ENCODE measurements at regions not wholly inside any gene's neighbourhood (a gene's known extent, or its start where the extent isn't known, plus 50 kb on each side); places are given as distances from the start of the nearest gene placed in this dataset.

DNA sequence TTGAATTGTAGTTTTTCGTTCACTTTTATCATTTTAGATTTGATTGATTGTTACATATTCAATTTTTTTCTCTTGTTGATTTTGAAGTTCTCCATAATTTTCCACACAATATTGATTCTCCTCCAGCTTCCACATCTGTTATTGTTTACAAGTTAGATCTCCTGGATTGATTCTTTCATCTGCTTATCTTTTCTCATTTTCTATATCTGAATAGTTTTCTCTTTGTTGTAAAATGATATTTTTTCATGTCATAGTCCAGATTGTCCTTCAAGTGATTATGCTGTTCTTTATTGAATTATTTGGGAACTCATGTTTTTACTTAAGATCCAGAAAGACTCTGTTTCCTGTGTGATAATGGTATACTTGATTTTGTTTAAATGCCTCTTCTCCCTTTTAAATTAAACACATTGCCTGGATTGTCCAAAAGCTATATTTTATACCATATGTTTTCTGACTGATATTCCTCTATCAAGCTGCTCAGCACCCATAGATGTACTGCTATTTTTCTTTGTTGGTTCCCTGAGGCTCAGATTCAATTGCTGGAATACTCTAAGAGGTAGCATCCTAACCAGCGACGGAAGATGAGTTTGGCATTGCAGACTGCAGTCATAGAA, 206.6 kb upstream of the PRR16 start (continued):
- TF ChIP-seq, protein P1, sequence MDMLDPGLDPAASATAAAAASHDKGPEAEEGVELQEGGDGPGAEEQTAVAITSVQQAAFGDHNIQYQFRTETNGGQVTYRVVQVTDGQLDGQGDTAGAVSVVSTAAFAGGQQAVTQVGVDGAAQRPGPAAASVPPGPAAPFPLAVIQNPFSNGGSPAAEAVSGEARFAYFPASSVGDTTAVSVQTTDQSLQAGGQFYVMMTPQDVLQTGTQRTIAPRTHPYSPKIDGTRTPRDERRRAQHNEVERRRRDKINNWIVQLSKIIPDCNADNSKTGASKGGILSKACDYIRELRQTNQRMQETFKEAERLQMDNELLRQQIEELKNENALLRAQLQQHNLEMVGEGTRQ (IDR thresholded peaks at IDR 0.05; ENCODE audit: borderline replicate concordance, low read depth, low read length): no peak
- TF ChIP-seq, protein P2, sequence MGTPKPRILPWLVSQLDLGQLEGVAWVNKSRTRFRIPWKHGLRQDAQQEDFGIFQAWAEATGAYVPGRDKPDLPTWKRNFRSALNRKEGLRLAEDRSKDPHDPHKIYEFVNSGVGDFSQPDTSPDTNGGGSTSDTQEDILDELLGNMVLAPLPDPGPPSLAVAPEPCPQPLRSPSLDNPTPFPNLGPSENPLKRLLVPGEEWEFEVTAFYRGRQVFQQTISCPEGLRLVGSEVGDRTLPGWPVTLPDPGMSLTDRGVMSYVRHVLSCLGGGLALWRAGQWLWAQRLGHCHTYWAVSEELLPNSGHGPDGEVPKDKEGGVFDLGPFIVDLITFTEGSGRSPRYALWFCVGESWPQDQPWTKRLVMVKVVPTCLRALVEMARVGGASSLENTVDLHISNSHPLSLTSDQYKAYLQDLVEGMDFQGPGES (IDR thresholded peaks at IDR 0.05; ENCODE audit: low read depth, low read length): no peak
- TF ChIP-seq, protein P3, sequence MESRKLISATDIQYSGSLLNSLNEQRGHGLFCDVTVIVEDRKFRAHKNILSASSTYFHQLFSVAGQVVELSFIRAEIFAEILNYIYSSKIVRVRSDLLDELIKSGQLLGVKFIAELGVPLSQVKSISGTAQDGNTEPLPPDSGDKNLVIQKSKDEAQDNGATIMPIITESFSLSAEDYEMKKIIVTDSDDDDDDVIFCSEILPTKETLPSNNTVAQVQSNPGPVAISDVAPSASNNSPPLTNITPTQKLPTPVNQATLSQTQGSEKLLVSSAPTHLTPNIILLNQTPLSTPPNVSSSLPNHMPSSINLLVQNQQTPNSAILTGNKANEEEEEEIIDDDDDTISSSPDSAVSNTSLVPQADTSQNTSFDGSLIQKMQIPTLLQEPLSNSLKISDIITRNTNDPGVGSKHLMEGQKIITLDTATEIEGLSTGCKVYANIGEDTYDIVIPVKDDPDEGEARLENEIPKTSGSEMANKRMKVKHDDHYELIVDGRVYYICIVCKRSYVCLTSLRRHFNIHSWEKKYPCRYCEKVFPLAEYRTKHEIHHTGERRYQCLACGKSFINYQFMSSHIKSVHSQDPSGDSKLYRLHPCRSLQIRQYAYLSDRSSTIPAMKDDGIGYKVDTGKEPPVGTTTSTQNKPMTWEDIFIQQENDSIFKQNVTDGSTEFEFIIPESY (IDR thresholded peaks at IDR 0.05; ENCODE audit: borderline replicate concordance, low read depth): no peak
- TF ChIP-seq SIN3A (IDR thresholded peaks at IDR 0.05; ENCODE audit: borderline replicate concordance, low read depth, low read length) (no peak), GATA2 (CRISPR knock-in tag; IDR thresholded peaks at IDR 0.05) (peak; percentile 91), FOXJ3 (CRISPR knock-in tag; IDR thresholded peaks at IDR 0.05) (peak; percentile 54; the same call in 1 of the 2 replicates), MXI1 (IDR thresholded peaks at IDR 0.05; ENCODE audit: low read depth, low read length) (no peak), JUND (IDR thresholded peaks at IDR 0.05) (0 out of 2 replicates have a peak, but pooled peaks have one; percentile 3), NRF1 (IDR thresholded peaks at IDR 0.05; ENCODE audit: low read depth, low read length) (no peak), FOSL2 (IDR thresholded peaks at IDR 0.05; ENCODE audit: borderline replicate concordance, low read depth) (no peak), EP300 (IDR thresholded peaks at IDR 0.05; ENCODE audit: borderline replicate concordance in 1 of 2, low read depth in 1 of 2, low read length in 1 of 2) (peak in 1 of 2 experiments; percentile 99; a peak in 2 of 4 replicates), RXRA (IDR thresholded peaks at IDR 0.05; ENCODE audit: borderline replicate concordance, low read depth) (no peak), FOXM1 (IDR thresholded peaks at IDR 0.05; ENCODE audit: low read depth) (no peak), POLR2AphosphoS5 (IDR thresholded peaks at IDR 0.05; ENCODE audit: low read depth, low read length) (0 out of 2 replicates have a peak, but pooled peaks have one; percentile 39), TCF12 (IDR thresholded peaks at IDR 0.05) (peak; percentile 72), CHD2 (IDR thresholded peaks at IDR 0.05; ENCODE audit: low read length, partially characterized antibody) (peak; percentile 14), RAD21 (IDR thresholded peaks at IDR 0.05; ENCODE audit: low read length) (peak; percentile 54), GABPA (IDR thresholded peaks at IDR 0.05; ENCODE audit: low read depth) (no peak), TAF1 (IDR thresholded peaks at IDR 0.05; ENCODE audit: borderline replicate concordance, low read depth, low read length) (no peak), EZH2phosphoT487 (IDR thresholded peaks at IDR 0.05; ENCODE audit: borderline replicate concordance, low read depth) (no peak)
